ENCODE measurements at regions not wholly inside any gene's neighbourhood (a gene's known extent, or its start where the extent isn't known, plus 50 kb on each side); places are given as distances from the start of the nearest gene placed in this dataset.

DNA sequence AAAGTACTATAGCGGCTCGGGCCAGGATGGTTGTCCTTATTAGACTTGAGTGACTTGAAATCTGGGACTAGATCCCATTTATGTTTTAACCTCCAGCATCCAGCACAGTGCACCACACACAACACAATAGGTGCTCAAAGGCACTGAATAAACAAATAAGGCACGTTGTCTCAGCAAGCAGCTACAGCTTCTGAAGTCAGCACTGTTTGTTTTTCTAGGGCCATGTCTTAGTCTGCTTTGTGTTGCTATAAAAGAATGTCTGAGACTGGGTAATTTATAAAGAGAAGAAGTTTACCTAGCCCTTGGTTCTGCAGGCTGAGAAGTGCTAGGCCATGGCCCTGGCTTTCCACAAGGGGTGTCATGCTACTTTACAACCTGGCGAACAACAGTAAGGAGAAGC is 102.1 kb upstream of the LNX1 start:
- Histone ChIP-seq H3K27ac (no peak overlapping the region), H3K4me1 (ENCODE audit: low read depth, poor library complexity, severe bottlenecking) (peaks cover 29% of the 10 kb centered on the region), H4K20me1 (ENCODE audit: insufficient read depth) (no peaks in the 10 kb centered on the region), H2AFZ (ENCODE audit: low read depth) (no peak overlapping the region), H3K4me2 (no peak overlapping the region), H3K9ac (no peak overlapping the region), H3K27me3 (ENCODE audit: insufficient read depth, low read depth) (no peaks in the 10 kb centered on the region), H3K36me3 (ENCODE audit: insufficient read depth) (no peaks in the 10 kb centered on the region), H3K79me2 (ENCODE audit: insufficient read depth, low read depth) (no peaks in the 10 kb centered on the region), H3K4me3 (IDR thresholded peaks at IDR 0.05; ENCODE audit: insufficient read depth, low read depth, low read length) (no peak overlapping the region)
- TF ChIP-seq, protein P1, sequence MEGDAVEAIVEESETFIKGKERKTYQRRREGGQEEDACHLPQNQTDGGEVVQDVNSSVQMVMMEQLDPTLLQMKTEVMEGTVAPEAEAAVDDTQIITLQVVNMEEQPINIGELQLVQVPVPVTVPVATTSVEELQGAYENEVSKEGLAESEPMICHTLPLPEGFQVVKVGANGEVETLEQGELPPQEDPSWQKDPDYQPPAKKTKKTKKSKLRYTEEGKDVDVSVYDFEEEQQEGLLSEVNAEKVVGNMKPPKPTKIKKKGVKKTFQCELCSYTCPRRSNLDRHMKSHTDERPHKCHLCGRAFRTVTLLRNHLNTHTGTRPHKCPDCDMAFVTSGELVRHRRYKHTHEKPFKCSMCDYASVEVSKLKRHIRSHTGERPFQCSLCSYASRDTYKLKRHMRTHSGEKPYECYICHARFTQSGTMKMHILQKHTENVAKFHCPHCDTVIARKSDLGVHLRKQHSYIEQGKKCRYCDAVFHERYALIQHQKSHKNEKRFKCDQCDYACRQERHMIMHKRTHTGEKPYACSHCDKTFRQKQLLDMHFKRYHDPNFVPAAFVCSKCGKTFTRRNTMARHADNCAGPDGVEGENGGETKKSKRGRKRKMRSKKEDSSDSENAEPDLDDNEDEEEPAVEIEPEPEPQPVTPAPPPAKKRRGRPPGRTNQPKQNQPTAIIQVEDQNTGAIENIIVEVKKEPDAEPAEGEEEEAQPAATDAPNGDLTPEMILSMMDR (conservative IDR thresholded peaks at IDR 0.05; ENCODE audit: low read depth, low read length) = no peak

GRCh38 chr4:53688186-53688790 is 97.0 kb upstream of the LNX1 start:
- H3K36me3 ChIP-seq (ENCODE audit: insufficient read depth) = no peaks in the 10 kb centered on the region
- no peaks in the 10 kb centered on the region for H3K79me2 ChIP-seq (ENCODE audit: insufficient read depth, low read depth)
- no peaks in the 10 kb centered on the region for H4K20me1 ChIP-seq (ENCODE audit: insufficient read depth)
- TF ChIP-seq, protein P1 (conservative IDR thresholded peaks at IDR 0.05; ENCODE audit: low read depth, low read length) = no peak
- H3K4me1 ChIP-seq (ENCODE audit: low read depth, poor library complexity, severe bottlenecking) = peaks cover 46% of the 10 kb centered on the region
- H3K4me2 ChIP-seq = peak overlapping the region; percentile 72
- peak overlapping the region; percentile 33; the same call in 1 of the 2 replicates for H3K9ac ChIP-seq
- no peak overlapping the region for H3K4me3 ChIP-seq (IDR thresholded peaks at IDR 0.05; ENCODE audit: insufficient read depth, low read depth, low read length)
- peak overlapping the region; percentile 84 for H3K27ac ChIP-seq
- peak overlapping the region; percentile 64 for H2AFZ ChIP-seq (ENCODE audit: low read depth)
- H3K27me3 ChIP-seq (ENCODE audit: insufficient read depth, low read depth) = no peaks in the 10 kb centered on the region

GRCh38 chr4:53686521-53686920 is 95.2 kb upstream of the LNX1 start:
- Histone ChIP-seq H3K79me2 (ENCODE audit: insufficient read depth, low read depth) (no peaks in the 10 kb centered on the region), H3K36me3 (ENCODE audit: insufficient read depth) (no peaks in the 10 kb centered on the region), H3K27ac (no peak overlapping the region), H4K20me1 (ENCODE audit: insufficient read depth) (no peaks in the 10 kb centered on the region), H3K27me3 (ENCODE audit: insufficient read depth, low read depth) (no peaks in the 10 kb centered on the region), H3K4me3 (IDR thresholded peaks at IDR 0.05; ENCODE audit: insufficient read depth, low read depth, low read length) (no peak overlapping the region), H2AFZ (ENCODE audit: low read depth) (no peak overlapping the region), H3K9ac (no peak overlapping the region), H3K4me1 (ENCODE audit: low read depth, poor library complexity, severe bottlenecking) (peaks cover 46% of the 10 kb centered on the region), H3K4me2 (peak overlapping the region; percentile 72; the same call in 1 of the 2 replicates)
- TF ChIP-seq, protein P1 (conservative IDR thresholded peaks at IDR 0.05; ENCODE audit: low read depth, low read length) = no peak

DNA sequence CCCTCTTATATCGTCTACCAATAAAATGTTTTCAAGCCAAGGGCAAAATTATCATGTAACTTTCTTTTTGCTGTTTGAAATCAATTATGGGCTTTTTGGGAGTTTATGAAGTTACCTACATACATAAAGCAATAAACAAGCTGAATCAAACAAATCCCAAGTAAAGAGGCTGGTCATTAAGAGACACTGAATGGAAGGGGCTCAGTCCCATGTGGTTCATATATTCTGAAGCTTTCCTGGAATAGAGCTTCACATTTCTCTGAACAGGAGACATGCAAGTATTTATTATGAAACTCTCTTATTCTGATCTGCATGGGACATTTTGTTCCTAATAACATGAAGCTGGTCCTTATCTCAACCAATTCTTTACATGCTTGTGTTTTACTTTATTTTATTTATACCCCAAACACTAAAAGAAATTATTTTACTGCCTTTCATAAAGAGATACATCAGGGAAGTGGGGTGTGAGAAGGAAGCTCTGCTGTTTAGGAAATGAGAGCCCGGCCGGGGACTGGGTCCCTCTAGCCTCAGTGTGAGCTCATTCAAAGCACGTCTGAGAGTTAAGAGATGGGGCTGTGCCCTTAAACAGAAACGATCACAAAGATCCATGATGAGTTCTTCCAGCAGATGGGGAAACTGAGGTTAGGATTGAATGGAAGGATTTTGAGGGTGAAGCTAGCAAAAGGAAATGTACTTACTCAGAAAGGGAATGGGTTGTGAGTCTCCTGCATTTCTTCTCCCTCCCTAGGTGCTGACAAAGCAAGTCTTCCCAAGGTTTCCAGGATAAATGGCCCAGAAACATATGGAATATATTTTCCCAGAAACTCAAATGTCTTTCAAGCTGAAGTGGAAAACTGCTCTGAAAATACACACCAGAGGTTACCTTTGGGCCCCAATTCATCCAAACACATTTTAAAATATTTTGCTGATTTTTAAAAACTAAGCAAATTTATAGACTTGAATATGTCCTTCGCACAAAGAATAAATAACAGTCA is 93.1 kb upstream of the LNX1 start:
- Histone ChIP-seq H3K4me1 (ENCODE audit: low read depth, poor library complexity, severe bottlenecking) (peaks cover 40% of the 10 kb centered on the region), H3K79me2 (ENCODE audit: insufficient read depth, low read depth) (no peaks in the 10 kb centered on the region), H4K20me1 (ENCODE audit: insufficient read depth) (no peaks in the 10 kb centered on the region), H3K4me3 (IDR thresholded peaks at IDR 0.05; ENCODE audit: insufficient read depth, low read depth, low read length) (no peak overlapping the region), H3K27ac (no peak overlapping the region), H3K9ac (no peak overlapping the region), H3K27me3 (ENCODE audit: insufficient read depth, low read depth) (no peaks in the 10 kb centered on the region), H3K36me3 (ENCODE audit: insufficient read depth) (no peaks in the 10 kb centered on the region), H2AFZ (ENCODE audit: low read depth) (no peak overlapping the region), H3K4me2 (no peak overlapping the region)
- TF ChIP-seq, protein P1 (conservative IDR thresholded peaks at IDR 0.05; ENCODE audit: low read depth, low read length) = no peak
